ENCODE measurements at regions not wholly inside any gene's neighbourhood (a gene's known extent, or its start where the extent isn't known, plus 50 kb on each side); places are given as distances from the start of the nearest gene placed in this dataset.

GRCh38 chr21:22280851-22281250, 1282.6 kb downstream of the NCAM2 start (continued):
- no peak for TF ChIP-seq ZNF317 (CRISPR knock-in tag; IDR thresholded peaks at IDR 0.05; ENCODE audit: borderline replicate concordance, low read depth)
- no peak for TF ChIP-seq ELF4 (CRISPR knock-in tag; IDR thresholded peaks at IDR 0.05; ENCODE audit: low read depth)
- TF ChIP-seq ZMAT4 (CRISPR knock-in tag; IDR thresholded peaks at IDR 0.05), result no peak
- TF ChIP-seq ZNF423 (CRISPR knock-in tag; IDR thresholded peaks at IDR 0.05), result no peak
- no peak for TF ChIP-seq NR3C1 (CRISPR knock-in tag; conservative IDR thresholded peaks at IDR 0.05; ENCODE audit: low read depth)
- no peak for TF ChIP-seq HMGXB4 (CRISPR knock-in tag; IDR thresholded peaks at IDR 0.05)
- no peak for TF ChIP-seq ZNF416 (CRISPR knock-in tag; IDR thresholded peaks at IDR 0.05)
- no peak for TF ChIP-seq PREB (CRISPR knock-in tag; IDR thresholded peaks at IDR 0.05; ENCODE audit: borderline replicate concordance)
- TF ChIP-seq IRF2 (CRISPR knock-in tag; IDR thresholded peaks at IDR 0.05; ENCODE audit: borderline replicate concordance, low read depth), result no peak
- no peak for TF ChIP-seq SOX15 (CRISPR knock-in tag; IDR thresholded peaks at IDR 0.05)
- no peak for TF ChIP-seq ZSCAN18 (CRISPR knock-in tag; IDR thresholded peaks at IDR 0.05)

GRCh38 chr21:22288885-22289499, 1290.8 kb downstream of the NCAM2 start:
- DNase-seq (ENCODE audit: low spot score) (no peak), ATAC-seq (no peak)
- H3K9me3 Mint-ChIP-seq, result peaks cover 20% of the 10 kb centered on the region
- no peaks in the 10 kb centered on the region for H3K27me3 Mint-ChIP-seq (ENCODE audit: low read depth)
- no peaks in the 10 kb centered on the region for H3K4me1 Mint-ChIP-seq
- TF ChIP-seq GABPB1 (CRISPR knock-in tag; IDR thresholded peaks at IDR 0.05), result no peak
- no peak for TF ChIP-seq TEAD4 (CRISPR knock-in tag; IDR thresholded peaks at IDR 0.05)
- TF ChIP-seq ZNF396 (CRISPR knock-in tag; IDR thresholded peaks at IDR 0.05; ENCODE audit: borderline replicate concordance), result no peak
- no peak for TF ChIP-seq ZNF532 (CRISPR knock-in tag; IDR thresholded peaks at IDR 0.05; ENCODE audit: borderline replicate concordance)
- no peak for TF ChIP-seq TCF7 (CRISPR knock-in tag; IDR thresholded peaks at IDR 0.05; ENCODE audit: low read depth)
- no peak for TF ChIP-seq FOXP4 (CRISPR knock-in tag; IDR thresholded peaks at IDR 0.05)
- TF ChIP-seq FOXJ3 (CRISPR knock-in tag; IDR thresholded peaks at IDR 0.05; ENCODE audit: borderline replicate concordance), result no peak
- TF ChIP-seq NFE2L1 (CRISPR knock-in tag; IDR thresholded peaks at IDR 0.05), result no peak
- TF ChIP-seq ATF6 (CRISPR knock-in tag; IDR thresholded peaks at IDR 0.05), result no peak
- TF ChIP-seq ZBTB43 (CRISPR knock-in tag; IDR thresholded peaks at IDR 0.05), result no peak
- TF ChIP-seq NFATC4 (CRISPR knock-in tag; IDR thresholded peaks at IDR 0.05), result no peak
- no peak for TF ChIP-seq CREM (CRISPR knock-in tag; IDR thresholded peaks at IDR 0.05)
- no peak overlapping the region for H3K27ac Mint-ChIP-seq
- ChIA-PET POLR2A (no interaction called here), CTCF (no interaction called here)
- H3K4me3 Mint-ChIP-seq, result no peak overlapping the region
- H3K36me3 Mint-ChIP-seq, result peaks cover 7% of the 10 kb centered on the region

Measured in WTC11 (cell line).